ENCODE measurements at regions not wholly inside any gene's neighbourhood (a gene's known extent, or its start where the extent isn't known, plus 50 kb on each side); places are given as distances from the start of the nearest gene placed in this dataset.

GRCh38 chr2:13240061-13240460 is 523.3 kb downstream of the TRIB2 start:
- no peaks in the 10 kb centered on the region for H3K4me1 ChIP-seq (ENCODE audit: control insufficient read depth, insufficient read depth, low read length)
- H3K4me3 ChIP-seq (ENCODE audit: low read depth, low read length): no peak overlapping the region
- CTCF ChIA-PET: no interaction called here
- no peak overlapping the region for H3K27ac ChIP-seq (ENCODE audit: extremely low read depth, low read depth, low read length)
- H3K36me3 ChIP-seq (ENCODE audit: control insufficient read depth in 2 of 2, insufficient read depth in 1 of 2, low read length in 2 of 2): no peaks in the 10 kb centered on the region
- POLR2A ChIA-PET: no interaction called here
- no peaks in the 10 kb centered on the region for H3K9me3 ChIP-seq (ENCODE audit: control insufficient read depth, insufficient read depth, low read depth, low read length)
- TF ChIP-seq ZFP41 (tag by site-specific recombination; IDR thresholded peaks at IDR 0.05; ENCODE audit: borderline replicate concordance) (no peak), ZNF624 (tag by site-specific recombination; IDR thresholded peaks at IDR 0.05) (no peak), YY1 (tag by site-specific recombination; IDR thresholded peaks at IDR 0.05) (no peak), ZNF664 (tag by site-specific recombination; IDR thresholded peaks at IDR 0.05) (no peak), KLF8 (tag by site-specific recombination; IDR thresholded peaks at IDR 0.05) (no peak), ZNF677 (tag by site-specific recombination; IDR thresholded peaks at IDR 0.05) (no peak), OVOL3 (tag by site-specific recombination; IDR thresholded peaks at IDR 0.05) (no peak), ZNF121 (tag by site-specific recombination; IDR thresholded peaks at IDR 0.05) (no peak), TCF7L2 (IDR thresholded peaks at IDR 0.05; ENCODE audit: borderline replicate concordance, low read depth, low read length) (no peak), KLF1 (tag by site-specific recombination; IDR thresholded peaks at IDR 0.05) (no peak), ZNF530 (tag by site-specific recombination; IDR thresholded peaks at IDR 0.05; ENCODE audit: low read depth) (no peak), ZNF184 (tag by site-specific recombination; IDR thresholded peaks at IDR 0.05) (no peak), YY2 (tag by site-specific recombination; IDR thresholded peaks at IDR 0.05) (no peak), CTCF (tag by site-specific recombination; IDR thresholded peaks at IDR 0.05) (no peak), ZNF133 (tag by site-specific recombination; IDR thresholded peaks at IDR 0.05) (no peak), PATZ1 (tag by site-specific recombination; IDR thresholded peaks at IDR 0.05) (no peak)

- H3K4me1 ChIP-seq (ENCODE audit: control insufficient read depth, insufficient read depth, low read length): no peaks in the 10 kb centered on the region
- no peak overlapping the region for H3K4me3 ChIP-seq (ENCODE audit: low read depth, low read length)
- no peaks in the 10 kb centered on the region for H3K36me3 ChIP-seq (ENCODE audit: control insufficient read depth in 2 of 2, insufficient read depth in 1 of 2, low read length in 2 of 2)
- POLR2A ChIA-PET: no interaction called here
- H3K27ac ChIP-seq (ENCODE audit: extremely low read depth, low read depth, low read length): no peak overlapping the region
- no peaks in the 10 kb centered on the region for H3K9me3 ChIP-seq (ENCODE audit: control insufficient read depth, insufficient read depth, low read depth, low read length)
- CTCF ChIA-PET: no interaction called here
- no peak for TF ChIP-seq ZNF354C (tag by site-specific recombination; IDR thresholded peaks at IDR 0.05; ENCODE audit: borderline replicate concordance, low read depth)
- TF ChIP-seq ZNF624 (tag by site-specific recombination; IDR thresholded peaks at IDR 0.05): no peak
- TF ChIP-seq ZNF768 (tag by site-specific recombination; IDR thresholded peaks at IDR 0.05): no peak
- TF ChIP-seq GLIS2 (tag by site-specific recombination; IDR thresholded peaks at IDR 0.05): no peak
- no peak for TF ChIP-seq SETDB1 (IDR thresholded peaks at IDR 0.05; ENCODE audit: insufficient read length, low read length)
- no peak for TF ChIP-seq ZNF660 (tag by site-specific recombination; IDR thresholded peaks at IDR 0.05)
- no peak for TF ChIP-seq ZNF558 (tag by site-specific recombination; IDR thresholded peaks at IDR 0.05)
- no peak for TF ChIP-seq PRDM4 (tag by site-specific recombination; IDR thresholded peaks at IDR 0.05)
- no peak for TF ChIP-seq ZNF585B (tag by site-specific recombination; IDR thresholded peaks at IDR 0.05)
- no peak for TF ChIP-seq ZNF76 (tag by site-specific recombination; IDR thresholded peaks at IDR 0.05; ENCODE audit: borderline replicate concordance, low read depth)
- TF ChIP-seq ZNF529 (tag by site-specific recombination; IDR thresholded peaks at IDR 0.05; ENCODE audit: insufficient replicate concordance): no peak
- TF ChIP-seq ZSCAN5A (tag by site-specific recombination; IDR thresholded peaks at IDR 0.05): no peak
- no peak for TF ChIP-seq ZNF404 (tag by site-specific recombination; IDR thresholded peaks at IDR 0.05)
- no peak for TF ChIP-seq MZF1 (tag by site-specific recombination; IDR thresholded peaks at IDR 0.05; ENCODE audit: borderline replicate concordance)
Observed at GRCh38 chr2:13240789-13241487, 524.2 kb downstream of the TRIB2 start.
